ENCODE measurements at regions not wholly inside any gene's neighbourhood (a gene's known extent, or its start where the extent isn't known, plus 50 kb on each side); places are given as distances from the start of the nearest gene placed in this dataset.
"Not testable (repeated sequence)": the region's sequence is repeated elsewhere in the genome, so short reads cannot be mapped to it uniquely, and the experiment has no call there.

- no peak for TF ChIP-seq CTCF (IDR thresholded peaks at IDR 0.05; ENCODE audit: insufficient read depth, low read length, poor library complexity, severe bottlenecking)
- H3K4me3 ChIP-seq (ENCODE audit: low read depth, low read length) = no peak overlapping the region
- no peak for DNase-seq (ENCODE audit: low read depth)
- no peaks in the 10 kb centered on the region for H3K36me3 ChIP-seq (ENCODE audit: control insufficient read depth, insufficient read depth, low read length)
- H3K27me3 ChIP-seq (ENCODE audit: control insufficient read depth, insufficient read depth, low read length) = no peaks in the 10 kb centered on the region
Observed at GRCh38 chrX:150227321-150227860, 135.7 kb upstream of the MAMLD1 start.

- H3K27me3 ChIP-seq (ENCODE audit: control insufficient read depth, insufficient read depth, low read length) = no peaks in the 10 kb centered on the region
- no peaks in the 10 kb centered on the region for H3K36me3 ChIP-seq (ENCODE audit: control insufficient read depth, insufficient read depth, low read length)
- DNase-seq (ENCODE audit: low read depth) = no peak
- TF ChIP-seq CTCF (IDR thresholded peaks at IDR 0.05; ENCODE audit: insufficient read depth, low read length, poor library complexity, severe bottlenecking) = no peak
- no peak overlapping the region for H3K4me3 ChIP-seq (ENCODE audit: low read depth, low read length)
Observed at GRCh38 chrX:150227873-150228410, 135.2 kb upstream of the MAMLD1 start.

- TF ChIP-seq CTCF (IDR thresholded peaks at IDR 0.05; ENCODE audit: insufficient read depth, low read length, poor library complexity, severe bottlenecking) = no peak
- Histone ChIP-seq H3K4me3 (ENCODE audit: low read depth, low read length) (no peak overlapping the region), H3K27me3 (ENCODE audit: control insufficient read depth, insufficient read depth, low read length) (no peaks in the 10 kb centered on the region), H3K36me3 (ENCODE audit: control insufficient read depth, insufficient read depth, low read length) (no peaks in the 10 kb centered on the region)
- no peak for DNase-seq (ENCODE audit: low read depth)
Observed at GRCh38 chrX:150228431-150228830, 134.7 kb upstream of the MAMLD1 start.

- Histone ChIP-seq H3K36me3 (ENCODE audit: control insufficient read depth, insufficient read depth, low read length) (no peaks in the 10 kb centered on the region), H3K27me3 (ENCODE audit: control insufficient read depth, insufficient read depth, low read length) (no peaks in the 10 kb centered on the region), H3K4me3 (ENCODE audit: low read depth, low read length) (no peak overlapping the region)
- DNase-seq (ENCODE audit: low read depth) = no peak
- no peak for TF ChIP-seq CTCF (IDR thresholded peaks at IDR 0.05; ENCODE audit: insufficient read depth, low read length, poor library complexity, severe bottlenecking)
Observed at GRCh38 chrX:150229030-150229429, 134.1 kb upstream of the MAMLD1 start.

GRCh38 chrX:150229481-150229880 lies 133.6 kb upstream of the MAMLD1 start:
- Histone ChIP-seq H3K36me3 (ENCODE audit: control insufficient read depth, insufficient read depth, low read length) (no peaks in the 10 kb centered on the region), H3K4me3 (ENCODE audit: low read depth, low read length) (no peak overlapping the region), H3K27me3 (ENCODE audit: control insufficient read depth, insufficient read depth, low read length) (no peaks in the 10 kb centered on the region)
- no peak for TF ChIP-seq CTCF (IDR thresholded peaks at IDR 0.05; ENCODE audit: insufficient read depth, low read length, poor library complexity, severe bottlenecking)
- no peak for DNase-seq (ENCODE audit: low read depth)

- H3K4me3 ChIP-seq (ENCODE audit: low read depth, low read length); H3K27me3 ChIP-seq (ENCODE audit: control insufficient read depth, insufficient read depth, low read length); DNase-seq (ENCODE audit: low read depth); H3K36me3 ChIP-seq (ENCODE audit: control insufficient read depth, insufficient read depth, low read length): not testable (repeated sequence)
Observed at GRCh38 chrX:150230952-150231351, 132.2 kb upstream of the MAMLD1 start.

GRCh38 chrX:150231368-150231767 lies 131.7 kb upstream of the MAMLD1 start:
- not testable (repeated sequence) for H3K36me3 ChIP-seq (ENCODE audit: control insufficient read depth, insufficient read depth, low read length); DNase-seq (ENCODE audit: low read depth); H3K4me3 ChIP-seq (ENCODE audit: low read depth, low read length); H3K27me3 ChIP-seq (ENCODE audit: control insufficient read depth, insufficient read depth, low read length)

- not testable (repeated sequence) for H3K36me3 ChIP-seq (ENCODE audit: control insufficient read depth, insufficient read depth, low read length); DNase-seq (ENCODE audit: low read depth); H3K4me3 ChIP-seq (ENCODE audit: low read depth, low read length)
Observed at GRCh38 chrX:150232222-150232621, 130.9 kb upstream of the MAMLD1 start.

More at GRCh38 chrX:150232222-150232621, 130.9 kb upstream of the MAMLD1 start:
- not testable (repeated sequence) for H3K27me3 ChIP-seq (ENCODE audit: control insufficient read depth, insufficient read depth, low read length)
